HK-2 (cell line): ENCODE measurements at regions not wholly inside any gene's neighbourhood (a gene's known extent, or its start where the extent isn't known, plus 50 kb on each side); places are given as distances from the start of the nearest gene placed in this dataset.

Experiments used
- DNase-seq: peaks from one replicate; pipeline ENCODE4 v3.0.0-alpha.2; 2018; ENCODE audit not compliant: unreplicated experiment

- DNase-seq: no peak
These were observed 53.0 kb upstream of the ADORA3 start for GRCh38 chr1:111556325-111557037.

- no peak for DNase-seq
These were observed 56.4 kb upstream of the ADORA3 start for GRCh38 chr1:111559736-111560279.

GRCh38 chr1:111561328-111561727, 57.9 kb upstream of the ADORA3 start:
- DNase-seq: no peak

- peak; percentile 44 for DNase-seq
These were observed 56.0 kb upstream of the RAP1A start for GRCh38 chr1:111563619-111564018.

GRCh38 chr1:111565079-111565478, 54.5 kb upstream of the RAP1A start:
- no peak for DNase-seq

GRCh38 chr1:111565968-111566367, 53.6 kb upstream of the RAP1A start:
- no peak for DNase-seq

- DNase-seq: no peak
These were observed 51.4 kb upstream of the RAP1A start for GRCh38 chr1:111568160-111568647.
